HEK293T (cell line): ENCODE measurements at regions not wholly inside any gene's neighbourhood (a gene's known extent, or its start where the extent isn't known, plus 50 kb on each side); places are given as distances from the start of the nearest gene placed in this dataset.

Experiments used
- ARNT ChIP-seq: fragments of 450-650 bp; IDR thresholded peaks from 2 replicates; pipeline ENCODE4 v1.6.1; 2017; ENCODE audit warnings: mild to moderate bottlenecking
- ELF4 ChIP-seq: fragments of 450-650 bp; IDR thresholded peaks from 2 replicates; pipeline ENCODE4 v1.6.1; 2017; ENCODE audit warnings: antibody characterized with exemption
- FOXM1 ChIP-seq: fragments of 450-650 bp; IDR thresholded peaks from 2 replicates; pipeline ENCODE4 v1.6.1; 2017; ENCODE audit warnings: mild to moderate bottlenecking, borderline replicate concordance
- PKNOX1 ChIP-seq: fragments of 450-650 bp; IDR thresholded peaks from 2 replicates; pipeline ENCODE4 v1.6.1; 2016
- SP1 ChIP-seq: fragments of 450-650 bp; IDR thresholded peaks from 2 replicates; pipeline ENCODE4 v1.6.1; 2017
- SUZ12 ChIP-seq: fragments of 450-650 bp; IDR thresholded peaks from 2 replicates; pipeline ENCODE4 v1.6.1; 2016; ENCODE audit warnings: mild to moderate bottlenecking

GRCh38 chr19:31761281-31761913 is 412.2 kb upstream of the TSHZ3 start:
- TF ChIP-seq ARNT: no peak
- TF ChIP-seq ELF4: no peak
- TF ChIP-seq SUZ12: no peak
- TF ChIP-seq SP1: no peak
- TF ChIP-seq FOXM1: no peak
- no peak for TF ChIP-seq PKNOX1
